ENCODE measurements at regions not wholly inside any gene's neighbourhood (a gene's known extent, or its start where the extent isn't known, plus 50 kb on each side); places are given as distances from the start of the nearest gene placed in this dataset.

GRCh38 chr12:46963191-46963590 is 116.2 kb upstream of the PCED1B start:
- no peaks in the 10 kb centered on the region for H3K79me2 ChIP-seq (ENCODE audit: insufficient read depth, low read length)
- no peak overlapping the region for H3K27ac Mint-ChIP-seq

More at GRCh38 chr12:46963191-46963590, 116.2 kb upstream of the PCED1B start:
- Histone ChIP-seq H3K18ac (ENCODE audit: insufficient read length, low read depth, low read length) (no peak overlapping the region), H3K23ac (ENCODE audit: insufficient read length, low read depth, low read length) (no peak overlapping the region), H2BK120ac (ENCODE audit: low read depth, low read length, poor library complexity, severe bottlenecking) (no peak overlapping the region), H3K56ac (ENCODE audit: insufficient read length, low read depth, low read length) (no peak overlapping the region), H2BK15ac (ENCODE audit: low read depth, low read length) (no peak overlapping the region), H3K4me2 (ENCODE audit: insufficient read depth, insufficient read length, low read length) (no peak overlapping the region), H3K4me1 (ENCODE audit: insufficient read depth, low read length) (peaks cover 6% of the 10 kb centered on the region; the same call in 1 of the 2 replicates), H2BK5ac (ENCODE audit: insufficient read length, low read length) (no peak overlapping the region), H3K9ac (ENCODE audit: extremely low read depth, insufficient read length, low read length) (no peak overlapping the region), H3K9me3 (ENCODE audit: control insufficient read depth, low read depth, low read length) (no peaks in the 10 kb centered on the region), H3K4ac (ENCODE audit: low read depth, low read length) (no peak overlapping the region), H3T11ph (ENCODE audit: low read length) (no peak overlapping the region), H3K27ac (ENCODE audit: insufficient read length, low read depth, low read length) (no peak overlapping the region), H2AK5ac (ENCODE audit: insufficient read length, low read length) (no peak overlapping the region), H3K79me1 (ENCODE audit: insufficient read depth, low read depth, low read length, poor library complexity, severe bottlenecking) (no peaks in the 10 kb centered on the region), H4K20me1 (ENCODE audit: control insufficient read depth, insufficient read depth, insufficient read length) (no peaks in the 10 kb centered on the region), H4K5ac (ENCODE audit: insufficient read length, low read depth, low read length) (no peak overlapping the region), H2BK20ac (ENCODE audit: low read depth, low read length, poor library complexity, severe bottlenecking) (no peak overlapping the region), H3K23me2 (ENCODE audit: insufficient read length, low read depth, low read length, poor library complexity, severe bottlenecking) (no peaks in the 10 kb centered on the region), H2AFZ (ENCODE audit: low read length) (no peak overlapping the region), H3K14ac (ENCODE audit: insufficient read depth, low read length) (no peak overlapping the region), H2BK12ac (ENCODE audit: insufficient read length, low read depth, low read length) (no peak overlapping the region), H4K8ac (replicated peaks; ENCODE audit: insufficient read length, low read depth, low read length) (no peak overlapping the region), H3K27me3 (ENCODE audit: insufficient read depth, low read length) (0 out of 2 replicates have a peak, but pooled peaks cover 2% of the 10 kb centered on the region), H4K91ac (ENCODE audit: insufficient read length, low read depth, low read length) (no peak overlapping the region)
- Mint-ChIP-seq H3K9me3 (no peaks in the 10 kb centered on the region; a peak in 1 of 5 replicates), H3K27me3 (ENCODE audit: low read depth) (no peaks in the 10 kb centered on the region), H3K4me1 (peaks cover 32 to 38% of the 10 kb centered on the region in 2 experiments), H3K4me3 (no peak overlapping the region), H3K36me3 (ENCODE audit: insufficient read depth in 1 of 3, low read depth in 3 of 3) (no peaks in the 10 kb centered on the region)
- TF ChIP-seq CTCF (conservative IDR thresholded peaks at IDR 0.05): no peak
- no peak for DNase-seq
- no CpG with 5 or more reads among the region's 1 CpG for WGBS (ENCODE audit: extremely low coverage, insufficient read length, low lambda C conversion rate)

Measured in H9 (cell line).